SK-N-SH (cell line): ENCODE measurements at regions not wholly inside any gene's neighbourhood (a gene's known extent, or its start where the extent isn't known, plus 50 kb on each side); places are given as distances from the start of the nearest gene placed in this dataset.

Experiments
- EZH2phosphoT487 ChIP-seq: fragments of 200-600 bp; sonication (generic); IDR thresholded peaks from 2 replicates; pipeline ENCODE4 v1.6.1; 2017; ENCODE audit warnings: low read depth, mixed run types, mild to moderate bottlenecking, antibody characterized with exemption, moderate library complexity, borderline replicate concordance
- GABPA ChIP-seq: IDR thresholded peaks from 2 replicates; pipeline ENCODE4 v1.4.0; 2012; ENCODE audit warnings: low read depth, mild to moderate bottlenecking
- NFIC ChIP-seq: IDR thresholded peaks from 2 replicates; pipeline ENCODE4 v1.4.0; 2012; ENCODE audit warnings: borderline replicate concordance
- POLR2AphosphoS5 ChIP-seq: IDR thresholded peaks from 2 replicates; pipeline ENCODE4 v1.6.1; 2012; ENCODE audit warnings: low read depth, low read length
- TCF12 ChIP-seq: IDR thresholded peaks from 2 replicates; pipeline ENCODE4 v1.4.0; 2012
- TF ChIP-seq, protein P1 (sequence below): fragments of 200-600 bp; sonication (generic); IDR thresholded peaks from 2 replicates; pipeline ENCODE4 v1.6.1; 2017; ENCODE audit warnings: antibody characterized with exemption, mild to moderate bottlenecking, moderate library complexity
- TF ChIP-seq, protein P2 (sequence below): fragments of 150-350 bp; IDR thresholded peaks from 2 replicates; pipeline ENCODE4 v1.6.1; 2017; ENCODE audit warnings: antibody characterized with exemption, low read length, low read depth, borderline replicate concordance

DNA sequence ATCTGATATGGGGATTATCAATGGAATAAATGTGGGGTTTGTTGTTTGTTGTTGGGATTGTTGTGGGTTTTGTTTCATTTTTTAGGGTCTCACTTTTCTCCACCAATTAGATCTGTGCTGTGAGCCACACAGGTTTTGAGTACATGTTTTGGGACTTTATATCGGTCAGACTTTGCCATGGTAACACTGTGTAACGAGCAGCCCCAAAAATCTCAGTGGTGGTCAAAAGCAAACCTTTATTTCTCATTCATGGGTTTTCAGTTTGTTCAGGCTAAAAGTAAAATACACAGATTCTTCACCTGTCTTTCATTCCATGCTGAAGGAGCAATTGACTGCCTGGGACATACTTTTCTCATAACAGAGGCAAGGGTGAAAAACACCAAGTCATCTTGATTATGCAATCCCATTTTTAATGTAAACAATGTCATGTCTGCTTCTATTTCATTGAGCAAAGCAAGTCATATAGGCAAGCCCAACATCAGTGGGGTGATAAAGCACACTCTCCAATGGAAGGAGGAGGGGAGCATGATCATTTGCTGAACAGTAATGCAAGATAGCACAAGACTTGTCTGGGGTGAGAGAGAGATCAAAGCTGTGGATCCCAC is 101.1 kb upstream of the PLCB4 start:
- TF ChIP-seq, protein P1, sequence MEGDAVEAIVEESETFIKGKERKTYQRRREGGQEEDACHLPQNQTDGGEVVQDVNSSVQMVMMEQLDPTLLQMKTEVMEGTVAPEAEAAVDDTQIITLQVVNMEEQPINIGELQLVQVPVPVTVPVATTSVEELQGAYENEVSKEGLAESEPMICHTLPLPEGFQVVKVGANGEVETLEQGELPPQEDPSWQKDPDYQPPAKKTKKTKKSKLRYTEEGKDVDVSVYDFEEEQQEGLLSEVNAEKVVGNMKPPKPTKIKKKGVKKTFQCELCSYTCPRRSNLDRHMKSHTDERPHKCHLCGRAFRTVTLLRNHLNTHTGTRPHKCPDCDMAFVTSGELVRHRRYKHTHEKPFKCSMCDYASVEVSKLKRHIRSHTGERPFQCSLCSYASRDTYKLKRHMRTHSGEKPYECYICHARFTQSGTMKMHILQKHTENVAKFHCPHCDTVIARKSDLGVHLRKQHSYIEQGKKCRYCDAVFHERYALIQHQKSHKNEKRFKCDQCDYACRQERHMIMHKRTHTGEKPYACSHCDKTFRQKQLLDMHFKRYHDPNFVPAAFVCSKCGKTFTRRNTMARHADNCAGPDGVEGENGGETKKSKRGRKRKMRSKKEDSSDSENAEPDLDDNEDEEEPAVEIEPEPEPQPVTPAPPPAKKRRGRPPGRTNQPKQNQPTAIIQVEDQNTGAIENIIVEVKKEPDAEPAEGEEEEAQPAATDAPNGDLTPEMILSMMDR, result no peak
- TF ChIP-seq EZH2phosphoT487, result no peak
- TF ChIP-seq, protein P2, sequence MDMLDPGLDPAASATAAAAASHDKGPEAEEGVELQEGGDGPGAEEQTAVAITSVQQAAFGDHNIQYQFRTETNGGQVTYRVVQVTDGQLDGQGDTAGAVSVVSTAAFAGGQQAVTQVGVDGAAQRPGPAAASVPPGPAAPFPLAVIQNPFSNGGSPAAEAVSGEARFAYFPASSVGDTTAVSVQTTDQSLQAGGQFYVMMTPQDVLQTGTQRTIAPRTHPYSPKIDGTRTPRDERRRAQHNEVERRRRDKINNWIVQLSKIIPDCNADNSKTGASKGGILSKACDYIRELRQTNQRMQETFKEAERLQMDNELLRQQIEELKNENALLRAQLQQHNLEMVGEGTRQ, result no peak
- TF ChIP-seq NFIC, result no peak
- TF ChIP-seq GABPA, result no peak
- TF ChIP-seq POLR2AphosphoS5, result no peak
- no peak for TF ChIP-seq TCF12
